ENCODE measurements at regions not wholly inside any gene's neighbourhood (a gene's known extent, or its start where the extent isn't known, plus 50 kb on each side); places are given as distances from the start of the nearest gene placed in this dataset.

- Histone ChIP-seq H3K36me3 (ENCODE audit: control insufficient read depth in 1 of 2, insufficient read depth in 2 of 2, low read length in 2 of 2) (no peaks in the 10 kb centered on the region), H3K9ac (ENCODE audit: low read depth in 1 of 2, low read length in 2 of 2) (no peak overlapping the region), H3K4me3 (ENCODE audit: low read depth in 1 of 2, low read length in 2 of 2) (no peak overlapping the region), H3K4me1 (ENCODE audit: control insufficient read depth in 1 of 2, insufficient read depth in 2 of 2, low read length in 2 of 2) (no peaks in the 10 kb centered on the region), H3K27me3 (ENCODE audit: control insufficient read depth in 1 of 2, insufficient read depth in 2 of 2, low read length in 2 of 2) (no peaks in the 10 kb centered on the region), H3K9me3 (ENCODE audit: control insufficient read depth in 1 of 2, low read length in 2 of 2) (peaks cover 0 to 10% of the 10 kb centered on the region in 2 donors), H3K27ac (ENCODE audit: low read depth, low read length) (no peak overlapping the region)
These were observed 382.8 kb upstream of the IRX1 start for GRCh38 chr5:3212869-3213268.

GRCh38 chr5:3210531-3210930, 385.1 kb upstream of the IRX1 start:
- Histone ChIP-seq H3K9me3 (ENCODE audit: control insufficient read depth in 1 of 2, low read length in 2 of 2) (peaks cover 0 to 10% of the 10 kb centered on the region in 2 donors), H3K9ac (ENCODE audit: low read depth in 1 of 2, low read length in 2 of 2) (no peak overlapping the region), H3K36me3 (ENCODE audit: control insufficient read depth in 1 of 2, insufficient read depth in 2 of 2, low read length in 2 of 2) (no peaks in the 10 kb centered on the region)

GRCh38 chr5:3209918-3210317, 385.7 kb upstream of the IRX1 start:
- Histone ChIP-seq H3K9me3 (ENCODE audit: control insufficient read depth in 1 of 2, low read length in 2 of 2) (peaks cover 0 to 10% of the 10 kb centered on the region in 2 donors), H3K4me1 (ENCODE audit: control insufficient read depth in 1 of 2, insufficient read depth in 2 of 2, low read length in 2 of 2) (no peaks in the 10 kb centered on the region), H3K4me3 (ENCODE audit: low read depth in 1 of 2, low read length in 2 of 2) (no peak overlapping the region), H3K27ac (ENCODE audit: low read depth, low read length) (no peak overlapping the region), H3K27me3 (ENCODE audit: control insufficient read depth in 1 of 2, insufficient read depth in 2 of 2, low read length in 2 of 2) (no peaks in the 10 kb centered on the region), H3K9ac (ENCODE audit: low read depth in 1 of 2, low read length in 2 of 2) (no peak overlapping the region), H3K36me3 (ENCODE audit: control insufficient read depth in 1 of 2, insufficient read depth in 2 of 2, low read length in 2 of 2) (no peaks in the 10 kb centered on the region)

More at GRCh38 chr5:3210531-3210930, 385.1 kb upstream of the IRX1 start:
- Histone ChIP-seq H3K4me3 (ENCODE audit: low read depth in 1 of 2, low read length in 2 of 2) (no peak overlapping the region), H3K4me1 (ENCODE audit: control insufficient read depth in 1 of 2, insufficient read depth in 2 of 2, low read length in 2 of 2) (no peaks in the 10 kb centered on the region), H3K27me3 (ENCODE audit: control insufficient read depth in 1 of 2, insufficient read depth in 2 of 2, low read length in 2 of 2) (no peaks in the 10 kb centered on the region), H3K27ac (ENCODE audit: low read depth, low read length) (no peak overlapping the region)

GRCh38 chr5:3202570-3202969, 393.1 kb upstream of the IRX1 start:
- Histone ChIP-seq H3K4me3 (ENCODE audit: low read depth in 1 of 2, low read length in 2 of 2) (no peak overlapping the region), H3K9me3 (ENCODE audit: control insufficient read depth in 1 of 2, low read length in 2 of 2) (no peaks in the 10 kb centered on the region), H3K27me3 (ENCODE audit: control insufficient read depth in 1 of 2, insufficient read depth in 2 of 2, low read length in 2 of 2) (no peaks in the 10 kb centered on the region), H3K4me1 (ENCODE audit: control insufficient read depth in 1 of 2, insufficient read depth in 2 of 2, low read length in 2 of 2) (no peaks in the 10 kb centered on the region), H3K9ac (ENCODE audit: low read depth in 1 of 2, low read length in 2 of 2) (no peak overlapping the region), H3K27ac (ENCODE audit: low read depth, low read length) (no peak overlapping the region), H3K36me3 (ENCODE audit: control insufficient read depth in 1 of 2, insufficient read depth in 2 of 2, low read length in 2 of 2) (no peaks in the 10 kb centered on the region)

- Histone ChIP-seq H3K4me1 (ENCODE audit: control insufficient read depth in 1 of 2, insufficient read depth in 2 of 2, low read length in 2 of 2) (no peaks in the 10 kb centered on the region), H3K27ac (ENCODE audit: low read depth, low read length) (no peak overlapping the region), H3K9ac (ENCODE audit: low read depth in 1 of 2, low read length in 2 of 2) (no peak overlapping the region), H3K36me3 (ENCODE audit: control insufficient read depth in 1 of 2, insufficient read depth in 2 of 2, low read length in 2 of 2) (no peaks in the 10 kb centered on the region), H3K9me3 (ENCODE audit: control insufficient read depth in 1 of 2, low read length in 2 of 2) (no peaks in the 10 kb centered on the region), H3K4me3 (ENCODE audit: low read depth in 1 of 2, low read length in 2 of 2) (no peak overlapping the region), H3K27me3 (ENCODE audit: control insufficient read depth in 1 of 2, insufficient read depth in 2 of 2, low read length in 2 of 2) (no peaks in the 10 kb centered on the region)
These were observed 393.7 kb upstream of the IRX1 start for GRCh38 chr5:3201941-3202340.

GRCh38 chr5:3201121-3201520, 394.5 kb upstream of the IRX1 start:
- no peaks in the 10 kb centered on the region for H3K36me3 ChIP-seq (ENCODE audit: control insufficient read depth in 1 of 2, insufficient read depth in 2 of 2, low read length in 2 of 2)
- H3K4me1 ChIP-seq (ENCODE audit: control insufficient read depth in 1 of 2, insufficient read depth in 2 of 2, low read length in 2 of 2), result no peaks in the 10 kb centered on the region
- H3K4me3 ChIP-seq (ENCODE audit: low read depth in 1 of 2, low read length in 2 of 2), result no peak overlapping the region
- no peak overlapping the region for H3K27ac ChIP-seq (ENCODE audit: low read depth, low read length)
- H3K9ac ChIP-seq (ENCODE audit: low read depth in 1 of 2, low read length in 2 of 2), result no peak overlapping the region
- no peaks in the 10 kb centered on the region for H3K9me3 ChIP-seq (ENCODE audit: control insufficient read depth in 1 of 2, low read length in 2 of 2)
- no peaks in the 10 kb centered on the region for H3K27me3 ChIP-seq (ENCODE audit: control insufficient read depth in 1 of 2, insufficient read depth in 2 of 2, low read length in 2 of 2)

GRCh38 chr5:3199962-3200755, 395.5 kb upstream of the IRX1 start:
- Histone ChIP-seq H3K36me3 (ENCODE audit: control insufficient read depth in 1 of 2, insufficient read depth in 2 of 2, low read length in 2 of 2) (no peaks in the 10 kb centered on the region), H3K4me3 (ENCODE audit: low read depth in 1 of 2, low read length in 2 of 2) (no peak overlapping the region), H3K27ac (ENCODE audit: low read depth, low read length) (no peak overlapping the region), H3K9me3 (ENCODE audit: control insufficient read depth in 1 of 2, low read length in 2 of 2) (no peaks in the 10 kb centered on the region), H3K9ac (ENCODE audit: low read depth in 1 of 2, low read length in 2 of 2) (no peak overlapping the region), H3K4me1 (ENCODE audit: control insufficient read depth in 1 of 2, insufficient read depth in 2 of 2, low read length in 2 of 2) (no peaks in the 10 kb centered on the region), H3K27me3 (ENCODE audit: control insufficient read depth in 1 of 2, insufficient read depth in 2 of 2, low read length in 2 of 2) (no peaks in the 10 kb centered on the region)

- H3K9me3 ChIP-seq (ENCODE audit: control insufficient read depth in 1 of 2, low read length in 2 of 2), result no peaks in the 10 kb centered on the region
- H3K27me3 ChIP-seq (ENCODE audit: control insufficient read depth in 1 of 2, insufficient read depth in 2 of 2, low read length in 2 of 2), result no peaks in the 10 kb centered on the region
- H3K9ac ChIP-seq (ENCODE audit: low read depth in 1 of 2, low read length in 2 of 2), result no peak overlapping the region
- no peak overlapping the region for H3K27ac ChIP-seq (ENCODE audit: low read depth, low read length)
- H3K4me3 ChIP-seq (ENCODE audit: low read depth in 1 of 2, low read length in 2 of 2), result no peak overlapping the region
- no peaks in the 10 kb centered on the region for H3K4me1 ChIP-seq (ENCODE audit: control insufficient read depth in 1 of 2, insufficient read depth in 2 of 2, low read length in 2 of 2)
- no peaks in the 10 kb centered on the region for H3K36me3 ChIP-seq (ENCODE audit: control insufficient read depth in 1 of 2, insufficient read depth in 2 of 2, low read length in 2 of 2)
These were observed 397.6 kb upstream of the IRX1 start for GRCh38 chr5:3198074-3198449.

GRCh38 chr5:3197304-3198073, 398.1 kb upstream of the IRX1 start:
- H3K4me1 ChIP-seq (ENCODE audit: control insufficient read depth in 1 of 2, insufficient read depth in 2 of 2, low read length in 2 of 2), result no peaks in the 10 kb centered on the region
- H3K36me3 ChIP-seq (ENCODE audit: control insufficient read depth in 1 of 2, insufficient read depth in 2 of 2, low read length in 2 of 2), result no peaks in the 10 kb centered on the region
- no peak overlapping the region for H3K27ac ChIP-seq (ENCODE audit: low read depth, low read length)
- no peak overlapping the region for H3K9ac ChIP-seq (ENCODE audit: low read depth in 1 of 2, low read length in 2 of 2)
- no peaks in the 10 kb centered on the region for H3K9me3 ChIP-seq (ENCODE audit: control insufficient read depth in 1 of 2, low read length in 2 of 2)
- H3K27me3 ChIP-seq (ENCODE audit: control insufficient read depth in 1 of 2, insufficient read depth in 2 of 2, low read length in 2 of 2), result no peaks in the 10 kb centered on the region
- no peak overlapping the region for H3K4me3 ChIP-seq (ENCODE audit: low read depth in 1 of 2, low read length in 2 of 2)

GRCh38 chr5:3195994-3196393, 399.6 kb upstream of the IRX1 start:
- no peaks in the 10 kb centered on the region for H3K27me3 ChIP-seq (ENCODE audit: control insufficient read depth in 1 of 2, insufficient read depth in 2 of 2, low read length in 2 of 2)
- no peaks in the 10 kb centered on the region for H3K36me3 ChIP-seq (ENCODE audit: control insufficient read depth in 1 of 2, insufficient read depth in 2 of 2, low read length in 2 of 2)
- no peak overlapping the region for H3K9ac ChIP-seq (ENCODE audit: low read depth in 1 of 2, low read length in 2 of 2)
- no peak overlapping the region for H3K4me3 ChIP-seq (ENCODE audit: low read depth in 1 of 2, low read length in 2 of 2)
- H3K27ac ChIP-seq (ENCODE audit: low read depth, low read length), result no peak overlapping the region
- no peaks in the 10 kb centered on the region for H3K9me3 ChIP-seq (ENCODE audit: control insufficient read depth in 1 of 2, low read length in 2 of 2)
- no peaks in the 10 kb centered on the region for H3K4me1 ChIP-seq (ENCODE audit: control insufficient read depth in 1 of 2, insufficient read depth in 2 of 2, low read length in 2 of 2)
